Bronchial epithelial cell (primary cell): ENCODE measurements at regions not wholly inside any gene's neighbourhood (a gene's known extent, or its start where the extent isn't known, plus 50 kb on each side); places are given as distances from the start of the nearest gene placed in this dataset.

Experiments
- DNase-seq: peaks from one replicate; pipeline ENCODE4 v3.0.0-alpha.2; 2010; ENCODE audit warnings: low read depth
- FAIRE-seq: peaks from 2 replicates; lab custom pipeline; 2011; peaks lifted over from hg19 to GRCh38; lab: Jason Lieb, UNC
- H3K27me3 ChIP-seq: 2 replicates; pipeline ENCODE4 v1.5.1; 2011; ENCODE audit warnings: low read length; ENCODE audit not compliant: control insufficient read depth, insufficient read depth
- H3K36me3 ChIP-seq: 2 replicates; pipeline ENCODE4 v1.5.1; 2011; ENCODE audit warnings: low read length; ENCODE audit not compliant: control insufficient read depth, insufficient read depth
- H3K4me3 ChIP-seq: 2 replicates; pipeline ENCODE4 v1.5.1; 2011; ENCODE audit warnings: mild to moderate bottlenecking, low read depth, low read length, control low read depth
- TF ChIP-seq, protein P1 (sequence below): IDR thresholded peaks from 2 replicates; pipeline ENCODE4 v1.5.1; 2011; ENCODE audit warnings: mild to moderate bottlenecking, moderate library complexity, low read length, control low read depth, inconsistent platforms; ENCODE audit not compliant: insufficient read depth, severe bottlenecking

DNA sequence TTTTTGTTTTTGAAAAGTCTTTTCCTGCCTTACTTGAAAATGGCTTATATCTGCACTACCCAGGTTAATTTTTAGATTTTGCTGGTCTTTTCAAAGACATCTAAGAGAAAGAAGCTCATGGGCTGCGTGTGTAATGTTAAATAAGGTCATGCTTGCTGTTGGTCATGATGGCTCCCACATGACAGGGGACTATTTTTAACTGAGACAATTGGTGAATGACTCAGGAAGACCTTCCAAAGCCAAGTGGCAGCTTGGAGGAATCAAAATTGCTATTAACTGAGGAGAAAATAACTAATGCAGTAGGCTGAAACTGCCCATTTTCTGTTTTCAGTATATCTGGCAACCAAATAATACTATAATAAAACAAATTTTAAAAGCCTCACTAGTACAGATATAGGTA lies 117.1 kb upstream of the SPAG17 start:
- FAIRE-seq: no peak
- DNase-seq: no peak

DNA sequence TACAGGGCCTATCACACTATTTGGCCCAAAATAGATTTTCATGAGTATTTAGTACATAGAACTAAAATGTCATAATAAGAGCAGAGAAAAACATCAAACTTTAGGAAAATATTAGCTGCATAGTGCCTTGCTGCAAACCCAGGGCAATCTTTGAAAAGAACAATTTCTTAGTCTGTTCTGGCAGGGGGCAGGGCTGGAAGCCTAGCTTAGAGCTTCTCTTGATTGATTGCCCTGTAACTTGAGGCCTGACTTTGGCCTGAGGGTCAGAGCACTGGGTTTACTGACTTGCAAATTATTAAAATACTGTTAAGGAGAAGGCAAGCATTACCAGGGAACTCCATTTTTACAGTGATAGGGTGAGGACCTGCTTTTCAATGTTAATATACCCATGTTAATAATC lies 115.8 kb upstream of the SPAG17 start:
- Histone ChIP-seq H3K27me3 (no peaks in the 10 kb centered on the region), H3K4me3 (no peak overlapping the region), H3K36me3 (no peaks in the 10 kb centered on the region)
- FAIRE-seq (no peak), DNase-seq (no peak)
- TF ChIP-seq, protein P1, sequence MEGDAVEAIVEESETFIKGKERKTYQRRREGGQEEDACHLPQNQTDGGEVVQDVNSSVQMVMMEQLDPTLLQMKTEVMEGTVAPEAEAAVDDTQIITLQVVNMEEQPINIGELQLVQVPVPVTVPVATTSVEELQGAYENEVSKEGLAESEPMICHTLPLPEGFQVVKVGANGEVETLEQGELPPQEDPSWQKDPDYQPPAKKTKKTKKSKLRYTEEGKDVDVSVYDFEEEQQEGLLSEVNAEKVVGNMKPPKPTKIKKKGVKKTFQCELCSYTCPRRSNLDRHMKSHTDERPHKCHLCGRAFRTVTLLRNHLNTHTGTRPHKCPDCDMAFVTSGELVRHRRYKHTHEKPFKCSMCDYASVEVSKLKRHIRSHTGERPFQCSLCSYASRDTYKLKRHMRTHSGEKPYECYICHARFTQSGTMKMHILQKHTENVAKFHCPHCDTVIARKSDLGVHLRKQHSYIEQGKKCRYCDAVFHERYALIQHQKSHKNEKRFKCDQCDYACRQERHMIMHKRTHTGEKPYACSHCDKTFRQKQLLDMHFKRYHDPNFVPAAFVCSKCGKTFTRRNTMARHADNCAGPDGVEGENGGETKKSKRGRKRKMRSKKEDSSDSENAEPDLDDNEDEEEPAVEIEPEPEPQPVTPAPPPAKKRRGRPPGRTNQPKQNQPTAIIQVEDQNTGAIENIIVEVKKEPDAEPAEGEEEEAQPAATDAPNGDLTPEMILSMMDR: no peak

More for the DNA sequence above, 117.1 kb upstream of the SPAG17 start:
- TF ChIP-seq, protein P1: no peak
- Histone ChIP-seq H3K27me3 (no peaks in the 10 kb centered on the region), H3K36me3 (no peaks in the 10 kb centered on the region), H3K4me3 (no peak overlapping the region)

DNA sequence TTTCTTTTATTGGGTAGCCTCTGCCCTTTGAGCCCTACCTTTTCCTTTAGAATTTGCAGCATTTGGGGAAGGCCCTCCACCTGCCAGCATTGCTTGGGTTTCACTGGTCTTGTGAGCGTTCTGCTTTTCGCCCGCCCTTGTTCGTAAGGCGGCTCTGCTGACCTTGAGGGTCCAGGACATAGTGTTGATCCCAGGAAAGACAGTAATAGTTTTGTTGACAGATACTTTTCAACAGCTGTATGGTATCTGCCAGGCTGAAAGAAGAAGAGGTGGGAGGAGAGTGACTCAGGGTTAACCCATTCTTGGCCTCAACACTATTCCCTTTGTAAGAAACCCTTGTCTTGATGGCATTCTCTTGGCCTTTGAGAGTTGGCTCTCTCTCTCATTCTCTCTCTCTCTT lies 113.4 kb upstream of the SPAG17 start:
- Histone ChIP-seq H3K4me3 (no peak overlapping the region), H3K27me3 (no peaks in the 10 kb centered on the region), H3K36me3 (no peaks in the 10 kb centered on the region)
- DNase-seq: no peak
- FAIRE-seq: no peak
- TF ChIP-seq, protein P1: no peak

DNA sequence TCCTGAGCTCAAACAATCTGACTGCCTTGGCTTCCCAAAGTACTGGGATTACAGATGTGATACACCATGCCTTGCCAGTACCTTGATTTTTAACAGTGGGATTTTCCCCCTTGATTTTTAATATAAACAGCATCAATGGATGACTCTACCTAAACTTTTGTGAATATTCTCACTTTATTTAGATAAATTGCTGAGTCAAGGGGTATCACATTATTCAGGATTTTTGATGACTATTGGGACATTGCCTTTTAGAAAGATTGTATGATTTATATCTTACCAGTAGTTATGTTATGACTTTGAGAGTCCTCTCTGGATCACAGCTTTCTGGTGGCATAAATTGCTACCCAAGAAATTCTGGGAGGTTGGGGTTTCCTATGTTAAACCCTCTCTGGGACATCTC lies 112.5 kb upstream of the SPAG17 start:
- TF ChIP-seq, protein P1: no peak
- H3K36me3 ChIP-seq: no peaks in the 10 kb centered on the region
- no peaks in the 10 kb centered on the region for H3K27me3 ChIP-seq
- no peak for DNase-seq
- no peak overlapping the region for H3K4me3 ChIP-seq
- FAIRE-seq: no peak

DNA sequence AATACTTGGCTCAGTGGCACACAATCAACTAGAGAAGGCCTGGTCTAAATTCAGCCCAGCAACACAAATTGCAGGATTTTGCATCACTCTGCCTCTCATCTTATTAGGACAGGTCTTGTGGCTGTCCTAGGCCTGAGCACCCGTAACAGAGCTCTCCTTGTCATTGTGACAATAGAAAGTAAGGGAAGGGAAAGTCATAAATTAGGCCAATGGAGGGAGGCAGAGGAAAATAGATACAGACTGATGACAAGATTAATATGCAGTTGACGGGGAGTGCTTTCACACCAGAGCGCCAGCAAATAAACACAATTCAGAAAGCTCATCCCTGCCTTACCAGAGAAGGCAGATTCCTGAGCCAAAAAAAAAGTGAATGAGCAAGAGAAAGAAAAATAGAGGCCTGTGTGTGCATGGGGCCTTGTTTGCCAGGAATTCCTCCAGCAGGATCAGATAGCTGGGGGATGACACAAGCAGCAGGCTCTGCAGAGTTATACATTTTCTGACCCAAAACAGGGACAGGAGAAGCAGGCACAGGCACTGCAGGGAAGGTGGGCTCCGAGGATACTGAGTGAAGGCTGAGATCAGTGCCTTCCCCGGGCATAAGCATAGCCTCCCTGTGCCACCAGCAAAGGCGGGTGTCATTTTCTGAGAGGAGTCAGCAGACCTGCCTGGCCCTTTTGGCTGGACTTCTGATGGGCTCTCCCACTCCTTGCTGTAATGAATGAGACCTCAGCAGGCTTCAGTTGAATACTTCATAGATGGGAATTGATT lies 110.0 kb upstream of the SPAG17 start:
- TF ChIP-seq, protein P1: no peak
- Histone ChIP-seq H3K4me3 (no peak overlapping the region), H3K27me3 (no peaks in the 10 kb centered on the region), H3K36me3 (no peaks in the 10 kb centered on the region)
- DNase-seq (no peak), FAIRE-seq (no peak)

DNA sequence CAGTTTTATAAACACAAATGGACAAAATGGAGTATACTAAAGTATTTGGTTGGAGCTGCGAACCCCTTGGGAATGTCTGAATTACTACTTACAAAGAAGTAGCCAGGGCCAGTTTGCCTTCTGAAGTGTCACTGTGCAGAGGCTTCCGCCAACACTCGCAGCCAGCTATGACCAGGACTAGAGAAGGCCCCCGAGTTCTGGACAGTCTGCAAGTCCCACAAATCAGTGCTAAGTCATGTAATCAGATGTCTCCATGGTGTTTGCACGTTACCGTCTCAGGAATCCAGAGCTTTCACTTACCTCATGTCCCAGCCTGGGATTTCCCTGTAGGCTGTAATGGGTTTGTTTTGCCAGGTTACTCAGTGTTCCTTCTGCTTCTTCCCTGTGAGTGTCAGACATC lies 106.6 kb upstream of the SPAG17 start:
- no peaks in the 10 kb centered on the region for H3K36me3 ChIP-seq
- FAIRE-seq (no peak), DNase-seq (no peak)
- H3K27me3 ChIP-seq: no peaks in the 10 kb centered on the region
- no peak overlapping the region for H3K4me3 ChIP-seq
- TF ChIP-seq, protein P1: no peak
